Neural cell (in vitro differentiated cells): ENCODE measurements at regions not wholly inside any gene's neighbourhood (a gene's known extent, or its start where the extent isn't known, plus 50 kb on each side); places are given as distances from the start of the nearest gene placed in this dataset.

Experiments used
- H2AFZ ChIP-seq: fragments of 200-600, 300-800 bp; sonication (generic), shearing (Covaris generic); 2 replicates; pipeline ENCODE4 v1.6.0; 2014; ENCODE audit warnings: low read depth, mild to moderate bottlenecking, antibody characterized with exemption, low read length, moderate library complexity
- H3F3A ChIP-seq: fragments of 200-600 bp; shearing (Covaris generic); 2 replicates; pipeline ENCODE4 v1.6.1; 2016; ENCODE audit warnings: mild to moderate bottlenecking, moderate library complexity, mixed read lengths, antibody characterized with exemption, low read length; ENCODE audit not compliant: insufficient read depth, poor library complexity, severe bottlenecking
- H3K27ac ChIP-seq: fragments of 200-600, 300-800 bp; sonication (generic), shearing (Covaris generic); 2 replicates; pipeline ENCODE4 v1.5.1; 2014; ENCODE audit warnings: mild to moderate bottlenecking, low read length, moderate library complexity
- H3K27me3 ChIP-seq: fragments of 300-800, 200-600 bp; sonication (generic), shearing (Covaris generic); 2 replicates; pipeline ENCODE4 v1.6.0; 2014; ENCODE audit warnings: mild to moderate bottlenecking, low read depth, low read length, moderate library complexity; ENCODE audit not compliant: insufficient read depth
- H3K36me3 ChIP-seq: fragments of 300-800, 200-600 bp; sonication (generic), shearing (Covaris generic); 2 replicates; pipeline ENCODE4 v1.5.1; 2014; ENCODE audit warnings: mild to moderate bottlenecking, antibody characterized with exemption, low read length, moderate library complexity; ENCODE audit not compliant: insufficient read depth
- H3K4me2 ChIP-seq: fragments of 300-800, 200-600 bp; sonication (generic), shearing (Covaris generic); 2 replicates; pipeline ENCODE4 v1.6.0; 2014; ENCODE audit warnings: mild to moderate bottlenecking, low read length
- H3K4me3 ChIP-seq: fragments of 300-800, 200-600 bp; sonication (generic), shearing (Covaris generic); 2 replicates; pipeline ENCODE4 v1.5.1; 2014; ENCODE audit warnings: mild to moderate bottlenecking, low read length, moderate library complexity
- H3K79me2 ChIP-seq: fragments of 200-600 bp; shearing (Covaris generic); replicated peaks from 2 replicates; pipeline ENCODE4 v1.6.0; 2014; ENCODE audit warnings: mild to moderate bottlenecking, low read length, moderate library complexity; ENCODE audit not compliant: insufficient read depth
- H3K9ac ChIP-seq: fragments of 300-800, 200-600 bp; sonication (generic), shearing (Covaris generic); 2 replicates; pipeline ENCODE4 v1.6.1; 2016; ENCODE audit warnings: mild to moderate bottlenecking, low read length, mixed read lengths
- H3K9me2 ChIP-seq: fragments of 200-600 bp; shearing (Covaris generic); 2 replicates; pipeline ENCODE4 v1.6.1; 2016; ENCODE audit warnings: mild to moderate bottlenecking, low read length, mixed read lengths; ENCODE audit not compliant: insufficient read depth
- H3K9me3 ChIP-seq: fragments of 200-600, 300-800 bp; sonication (generic), shearing (Covaris generic); 2 replicates; pipeline ENCODE4 v1.6.1; 2016; ENCODE audit warnings: mild to moderate bottlenecking, mixed run types, low read length, moderate library complexity, mixed read lengths
- H4K20me1 ChIP-seq: fragments of 200-600 bp; shearing (Covaris generic); 2 replicates; pipeline ENCODE4 v1.6.1; 2016; ENCODE audit warnings: mild to moderate bottlenecking, mixed run types; ENCODE audit not compliant: insufficient read depth
- EP300 ChIP-seq: fragments of 450-650 bp; conservative IDR thresholded peaks from 2 replicates; pipeline ENCODE4 v1.6.1; 2014; ENCODE audit warnings: antibody characterized with exemption, mild to moderate bottlenecking, moderate library complexity; ENCODE audit not compliant: poor library complexity, severe bottlenecking
- EZH2 ChIP-seq: fragments of 200-600, 300-800 bp; shearing (Covaris generic), sonication (generic); IDR thresholded peaks from 2 replicates; pipeline ENCODE4 v1.6.1; 2014; ENCODE audit warnings: antibody characterized with exemption, low read length, borderline replicate concordance, mild to moderate bottlenecking; ENCODE audit not compliant: insufficient read depth, poor library complexity, severe bottlenecking
- MXI1 ChIP-seq: fragments of 450-650 bp; conservative IDR thresholded peaks from 2 replicates; pipeline ENCODE4 v1.6.1; 2014; ENCODE audit warnings: antibody characterized with exemption, mild to moderate bottlenecking; ENCODE audit not compliant: poor library complexity, severe bottlenecking
- POLR2AphosphoS5 ChIP-seq: IDR thresholded peaks from 2 replicates; pipeline ENCODE4 v1.6.1; 2012
- RAD21 ChIP-seq: fragments of 450-650 bp; conservative IDR thresholded peaks from 2 replicates; pipeline ENCODE4 v1.6.1; 2014; ENCODE audit warnings: antibody characterized with exemption, mild to moderate bottlenecking, moderate library complexity
- SMC3 ChIP-seq: fragments of 450-650 bp; conservative IDR thresholded peaks from 2 replicates; pipeline ENCODE4 v1.6.1; 2014; ENCODE audit warnings: antibody characterized with exemption, mild to moderate bottlenecking, moderate library complexity; ENCODE audit not compliant: poor library complexity
- TAF1 ChIP-seq: IDR thresholded peaks from 2 replicates; pipeline ENCODE4 v1.6.1; 2012; ENCODE audit warnings: low read depth
- TF ChIP-seq, protein P1 (sequence below): IDR thresholded peaks from 2 replicates; pipeline ENCODE4 v1.6.1; 2012; ENCODE audit warnings: borderline replicate concordance
- TF ChIP-seq, protein P2 (sequence below): fragments of 450-650 bp; IDR thresholded peaks from 2 replicates; pipeline ENCODE4 v1.5.1; 2014; ENCODE audit warnings: antibody characterized with exemption, mild to moderate bottlenecking, moderate library complexity; ENCODE audit not compliant: poor library complexity, severe bottlenecking

DNA sequence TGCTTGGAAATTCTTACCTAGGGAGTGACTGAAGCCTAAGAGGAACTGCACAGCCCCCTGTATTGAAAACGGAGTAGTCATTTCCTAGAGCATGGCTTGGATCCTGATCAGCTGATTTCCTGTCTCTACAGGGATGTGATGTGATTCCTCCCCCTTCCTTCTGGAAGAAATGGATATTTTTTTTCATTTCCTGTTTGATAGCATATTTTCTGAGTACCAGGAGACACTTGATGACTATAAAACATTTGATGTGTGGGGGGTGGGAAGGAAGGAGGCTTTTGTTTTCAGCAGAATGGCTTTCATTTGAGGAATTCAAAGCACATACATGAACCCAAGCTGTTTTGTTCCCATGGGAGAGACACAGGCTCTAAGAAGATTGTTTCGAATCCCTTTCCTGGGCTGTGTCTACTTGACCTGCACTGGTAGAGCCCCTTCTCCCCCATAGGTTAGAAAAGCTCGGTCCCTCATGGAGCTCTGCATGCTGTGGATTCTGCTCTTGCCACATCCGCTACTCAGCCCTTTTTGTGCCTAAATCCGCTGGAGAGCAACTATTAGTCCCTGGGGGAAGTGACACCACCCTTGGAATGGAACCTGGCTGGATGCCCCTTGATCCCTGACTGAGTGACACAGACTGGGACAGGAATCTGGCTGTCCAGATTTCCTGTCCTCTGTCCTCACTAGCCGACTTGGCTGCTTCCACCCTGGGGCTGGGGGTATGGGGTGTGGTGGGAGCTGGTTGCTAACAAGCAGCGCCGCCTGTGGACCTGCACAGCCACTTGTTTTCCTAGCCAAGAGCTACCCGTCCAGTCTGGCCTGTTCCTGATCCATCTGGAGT is 71.8 kb upstream of the MACF1 start:
- no peaks in the 10 kb centered on the region for H3K9me3 ChIP-seq
- H3K79me2 ChIP-seq: peaks cover 34% of the 10 kb centered on the region
- H3F3A ChIP-seq: no peaks in the 10 kb centered on the region
- H2AFZ ChIP-seq: no peak overlapping the region
- no peak overlapping the region for H3K27ac ChIP-seq
- H3K9ac ChIP-seq: no peak overlapping the region
- H3K4me2 ChIP-seq: no peak overlapping the region
- no peaks in the 10 kb centered on the region for H3K9me2 ChIP-seq
- H4K20me1 ChIP-seq: no peaks in the 10 kb centered on the region
- no peak overlapping the region for H3K4me3 ChIP-seq
- H3K36me3 ChIP-seq: peaks cover 12% of the 10 kb centered on the region
- no peak for TF ChIP-seq SMC3
- TF ChIP-seq MXI1: no peak
- TF ChIP-seq TAF1: no peak
- TF ChIP-seq, protein P1, sequence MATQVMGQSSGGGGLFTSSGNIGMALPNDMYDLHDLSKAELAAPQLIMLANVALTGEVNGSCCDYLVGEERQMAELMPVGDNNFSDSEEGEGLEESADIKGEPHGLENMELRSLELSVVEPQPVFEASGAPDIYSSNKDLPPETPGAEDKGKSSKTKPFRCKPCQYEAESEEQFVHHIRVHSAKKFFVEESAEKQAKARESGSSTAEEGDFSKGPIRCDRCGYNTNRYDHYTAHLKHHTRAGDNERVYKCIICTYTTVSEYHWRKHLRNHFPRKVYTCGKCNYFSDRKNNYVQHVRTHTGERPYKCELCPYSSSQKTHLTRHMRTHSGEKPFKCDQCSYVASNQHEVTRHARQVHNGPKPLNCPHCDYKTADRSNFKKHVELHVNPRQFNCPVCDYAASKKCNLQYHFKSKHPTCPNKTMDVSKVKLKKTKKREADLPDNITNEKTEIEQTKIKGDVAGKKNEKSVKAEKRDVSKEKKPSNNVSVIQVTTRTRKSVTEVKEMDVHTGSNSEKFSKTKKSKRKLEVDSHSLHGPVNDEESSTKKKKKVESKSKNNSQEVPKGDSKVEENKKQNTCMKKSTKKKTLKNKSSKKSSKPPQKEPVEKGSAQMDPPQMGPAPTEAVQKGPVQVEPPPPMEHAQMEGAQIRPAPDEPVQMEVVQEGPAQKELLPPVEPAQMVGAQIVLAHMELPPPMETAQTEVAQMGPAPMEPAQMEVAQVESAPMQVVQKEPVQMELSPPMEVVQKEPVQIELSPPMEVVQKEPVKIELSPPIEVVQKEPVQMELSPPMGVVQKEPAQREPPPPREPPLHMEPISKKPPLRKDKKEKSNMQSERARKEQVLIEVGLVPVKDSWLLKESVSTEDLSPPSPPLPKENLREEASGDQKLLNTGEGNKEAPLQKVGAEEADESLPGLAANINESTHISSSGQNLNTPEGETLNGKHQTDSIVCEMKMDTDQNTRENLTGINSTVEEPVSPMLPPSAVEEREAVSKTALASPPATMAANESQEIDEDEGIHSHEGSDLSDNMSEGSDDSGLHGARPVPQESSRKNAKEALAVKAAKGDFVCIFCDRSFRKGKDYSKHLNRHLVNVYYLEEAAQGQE: no peak
- TF ChIP-seq POLR2AphosphoS5: no peak
- TF ChIP-seq, protein P2, sequence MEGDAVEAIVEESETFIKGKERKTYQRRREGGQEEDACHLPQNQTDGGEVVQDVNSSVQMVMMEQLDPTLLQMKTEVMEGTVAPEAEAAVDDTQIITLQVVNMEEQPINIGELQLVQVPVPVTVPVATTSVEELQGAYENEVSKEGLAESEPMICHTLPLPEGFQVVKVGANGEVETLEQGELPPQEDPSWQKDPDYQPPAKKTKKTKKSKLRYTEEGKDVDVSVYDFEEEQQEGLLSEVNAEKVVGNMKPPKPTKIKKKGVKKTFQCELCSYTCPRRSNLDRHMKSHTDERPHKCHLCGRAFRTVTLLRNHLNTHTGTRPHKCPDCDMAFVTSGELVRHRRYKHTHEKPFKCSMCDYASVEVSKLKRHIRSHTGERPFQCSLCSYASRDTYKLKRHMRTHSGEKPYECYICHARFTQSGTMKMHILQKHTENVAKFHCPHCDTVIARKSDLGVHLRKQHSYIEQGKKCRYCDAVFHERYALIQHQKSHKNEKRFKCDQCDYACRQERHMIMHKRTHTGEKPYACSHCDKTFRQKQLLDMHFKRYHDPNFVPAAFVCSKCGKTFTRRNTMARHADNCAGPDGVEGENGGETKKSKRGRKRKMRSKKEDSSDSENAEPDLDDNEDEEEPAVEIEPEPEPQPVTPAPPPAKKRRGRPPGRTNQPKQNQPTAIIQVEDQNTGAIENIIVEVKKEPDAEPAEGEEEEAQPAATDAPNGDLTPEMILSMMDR: no peak
- no peak for TF ChIP-seq EP300
- no peak for TF ChIP-seq RAD21
- no peak for TF ChIP-seq EZH2
- no peaks in the 10 kb centered on the region for H3K27me3 ChIP-seq

DNA sequence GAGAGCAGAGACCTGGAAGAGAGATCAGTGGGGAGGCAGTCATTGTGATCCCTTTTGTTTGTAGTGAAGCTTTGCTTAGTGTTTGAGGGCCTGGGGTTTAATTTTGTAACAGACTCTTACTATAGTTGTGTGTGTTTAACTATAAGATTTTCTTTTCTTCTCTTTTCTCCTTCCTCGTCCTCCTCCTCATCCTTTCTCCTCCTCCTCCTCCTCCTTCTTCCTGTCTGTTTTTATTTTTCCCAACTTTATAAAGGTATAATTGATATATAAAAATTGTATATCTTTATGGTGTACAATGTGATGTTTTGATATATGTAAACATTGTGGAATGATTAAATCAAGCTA is 71.2 kb upstream of the MACF1 start:
- Histone ChIP-seq H4K20me1 (no peaks in the 10 kb centered on the region), H3K9me2 (no peaks in the 10 kb centered on the region), H3K79me2 (peaks cover 34% of the 10 kb centered on the region), H3K27me3 (no peaks in the 10 kb centered on the region), H3F3A (no peaks in the 10 kb centered on the region), H3K9me3 (no peaks in the 10 kb centered on the region), H3K9ac (no peak overlapping the region), H3K4me3 (no peak overlapping the region), H3K36me3 (peaks cover 8% of the 10 kb centered on the region), H2AFZ (no peak overlapping the region), H3K27ac (no peak overlapping the region), H3K4me2 (no peak overlapping the region)
- TF ChIP-seq SMC3 (no peak), TAF1 (no peak), EP300 (no peak), RAD21 (no peak), EZH2 (no peak), POLR2AphosphoS5 (no peak), MXI1 (no peak)
- TF ChIP-seq, protein P2: no peak
- TF ChIP-seq, protein P1: no peak
